WTC11 (cell line): ENCODE measurements at regions not wholly inside any gene's neighbourhood (a gene's known extent, or its start where the extent isn't known, plus 50 kb on each side); places are given as distances from the start of the nearest gene placed in this dataset.

Experiments
- ATAC-seq: fragments of 200-7000 bp; cut with Tn5 transposase; 2 replicates; pipeline ENCODE4 v1.10.0; 2021; ENCODE audit warnings: mild to moderate bottlenecking, moderate library complexity
- CTCF ChIA-PET: fragments of 300-600 bp; sonication (Branson Sonifier 250); formaldehyde crosslinking; loops from one replicate; lab custom pipeline; 2021; ENCODE audit warnings: antibody characterized with exemption; lab: Charles Lee
- POLR2A ChIA-PET: fragments of 350-600 bp; sonication (Branson Sonifier 250); formaldehyde crosslinking; loops from one replicate; lab custom pipeline; 2021; ENCODE audit warnings: antibody characterized with exemption; lab: Charles Lee
- DNase-seq: peaks from one replicate; pipeline ENCODE4 v3.0.0; 2021; ENCODE audit warnings: low spot score
- H3K27ac Mint-ChIP-seq: 2 replicates; pipeline ENCODE4 v1.8.0; 2021; ENCODE audit warnings: mixed read lengths
- H3K27me3 Mint-ChIP-seq: 2 replicates; pipeline ENCODE4 v1.8.0; 2021; ENCODE audit warnings: low read depth, mild to moderate bottlenecking, moderate library complexity, mixed read lengths
- H3K36me3 Mint-ChIP-seq: 2 replicates; pipeline ENCODE4 v1.8.0; 2021; ENCODE audit warnings: mixed read lengths
- H3K4me1 Mint-ChIP-seq: 2 replicates; pipeline ENCODE4 v1.8.0; 2022; ENCODE audit warnings: mixed read lengths
- H3K4me3 Mint-ChIP-seq: 2 replicates; pipeline ENCODE4 v1.8.0; 2021; ENCODE audit warnings: mild to moderate bottlenecking, moderate library complexity, mixed read lengths
- H3K9me3 Mint-ChIP-seq: 2 replicates; pipeline ENCODE4 v1.8.0; 2021; ENCODE audit warnings: mixed read lengths
- CREB1 ChIP-seq: sonication (generic); formaldehyde crosslinking; IDR thresholded peaks from 2 replicates; pipeline ENCODE4 v1.8.0; 2023; ENCODE audit warnings: mild to moderate bottlenecking, missing genetic modification reagents
- EMX1 ChIP-seq: fragments of 250-450 bp; sonication (Bioruptor Pico); IDR thresholded peaks from 2 replicates; pipeline ENCODE4 v1.8.0; 2021; ENCODE audit warnings: mild to moderate bottlenecking
- ETV6 ChIP-seq: sonication (generic); formaldehyde crosslinking; IDR thresholded peaks from 2 replicates; pipeline ENCODE4 v1.8.1; 2022; ENCODE audit warnings: mild to moderate bottlenecking, missing genetic modification reagents
- FOXK1 ChIP-seq: sonication (generic); formaldehyde crosslinking; IDR thresholded peaks from 2 replicates; pipeline ENCODE4 v1.8.0; 2022; ENCODE audit warnings: mild to moderate bottlenecking, moderate library complexity, missing genetic modification reagents
- FOXP1 ChIP-seq: sonication (generic); formaldehyde crosslinking; IDR thresholded peaks from 2 replicates; pipeline ENCODE4 v1.8.0; 2022; ENCODE audit warnings: missing genetic modification reagents, mild to moderate bottlenecking, moderate library complexity, borderline replicate concordance
- IRF2 ChIP-seq: sonication (generic); formaldehyde crosslinking; IDR thresholded peaks from 2 replicates; pipeline ENCODE4 v1.8.0; 2022; ENCODE audit warnings: low read depth, missing genetic modification reagents, borderline replicate concordance
- JUN ChIP-seq: sonication (generic); formaldehyde crosslinking; IDR thresholded peaks from 2 replicates; pipeline ENCODE4 v1.8.0; 2023; ENCODE audit warnings: mild to moderate bottlenecking, missing genetic modification reagents
- NFE2L1 ChIP-seq: sonication (generic); formaldehyde crosslinking; IDR thresholded peaks from 2 replicates; pipeline ENCODE4 v1.8.1; 2023; ENCODE audit warnings: missing genetic modification reagents
- NFYB ChIP-seq: sonication (generic); formaldehyde crosslinking; conservative IDR thresholded peaks from 2 replicates; pipeline ENCODE4 v1.8.0; 2022; ENCODE audit warnings: low read depth, missing genetic modification reagents
- NR3C1 ChIP-seq: sonication (generic); formaldehyde crosslinking; conservative IDR thresholded peaks from 2 replicates; pipeline ENCODE4 v1.8.1; 2023; ENCODE audit warnings: low read depth, mild to moderate bottlenecking, missing genetic modification reagents
- SMAD4 ChIP-seq: sonication (generic); formaldehyde crosslinking; IDR thresholded peaks from 2 replicates; pipeline ENCODE4 v1.8.0; 2022; ENCODE audit warnings: mild to moderate bottlenecking, missing genetic modification reagents
- TEAD4 ChIP-seq: sonication (generic); formaldehyde crosslinking; IDR thresholded peaks from 2 replicates; pipeline ENCODE4 v1.8.0; 2022; ENCODE audit warnings: mild to moderate bottlenecking, missing genetic modification reagents
- ZNF396 ChIP-seq: fragments of 250-450 bp; sonication (Bioruptor Pico); IDR thresholded peaks from 2 replicates; pipeline ENCODE4 v1.8.0; 2021; ENCODE audit warnings: mild to moderate bottlenecking, moderate library complexity, borderline replicate concordance
- ZNF671 ChIP-seq: fragments of 250-450 bp; sonication (Bioruptor Pico); IDR thresholded peaks from 2 replicates; pipeline ENCODE4 v1.8.0; 2021; ENCODE audit warnings: mild to moderate bottlenecking
- TF ChIP-seq, protein P1 (sequence below): sonication (generic); formaldehyde crosslinking; IDR thresholded peaks from 2 replicates; pipeline ENCODE4 v1.8.1; 2022; ENCODE audit warnings: missing genetic modification reagents, borderline replicate concordance
- TF ChIP-seq, protein P2 (sequence below): sonication (generic); formaldehyde crosslinking; IDR thresholded peaks from 2 replicates; pipeline ENCODE4 v1.8.1; 2023; ENCODE audit warnings: mild to moderate bottlenecking, moderate library complexity, missing genetic modification reagents
- TF ChIP-seq, protein P3 (sequence below): sonication (generic); formaldehyde crosslinking; IDR thresholded peaks from 2 replicates; pipeline ENCODE4 v1.8.0; 2022; ENCODE audit warnings: mild to moderate bottlenecking, missing genetic modification reagents
- TF ChIP-seq, protein P4 (sequence below): fragments of 250-450 bp; sonication (Bioruptor Pico); IDR thresholded peaks from 2 replicates; pipeline ENCODE4 v1.8.0; 2021; ENCODE audit warnings: mild to moderate bottlenecking
- TF ChIP-seq, protein P5 (sequence below): sonication (generic); formaldehyde crosslinking; IDR thresholded peaks from 2 replicates; pipeline ENCODE4 v1.8.1; 2022; ENCODE audit warnings: low read depth, mild to moderate bottlenecking, moderate library complexity, missing genetic modification reagents, borderline replicate concordance
- TF ChIP-seq, protein P6 (sequence below): sonication (generic); formaldehyde crosslinking; IDR thresholded peaks from 2 replicates; pipeline ENCODE4 v1.8.1; 2023; ENCODE audit warnings: mild to moderate bottlenecking, missing genetic modification reagents, moderate library complexity
- TF ChIP-seq, protein P7 (sequence below): fragments of 250-450 bp; sonication (Bioruptor Pico); IDR thresholded peaks from 2 replicates; pipeline ENCODE4 v1.9.0; 2021; ENCODE audit warnings: moderate library complexity, mild to moderate bottlenecking, inconsistent platforms, borderline replicate concordance

DNA sequence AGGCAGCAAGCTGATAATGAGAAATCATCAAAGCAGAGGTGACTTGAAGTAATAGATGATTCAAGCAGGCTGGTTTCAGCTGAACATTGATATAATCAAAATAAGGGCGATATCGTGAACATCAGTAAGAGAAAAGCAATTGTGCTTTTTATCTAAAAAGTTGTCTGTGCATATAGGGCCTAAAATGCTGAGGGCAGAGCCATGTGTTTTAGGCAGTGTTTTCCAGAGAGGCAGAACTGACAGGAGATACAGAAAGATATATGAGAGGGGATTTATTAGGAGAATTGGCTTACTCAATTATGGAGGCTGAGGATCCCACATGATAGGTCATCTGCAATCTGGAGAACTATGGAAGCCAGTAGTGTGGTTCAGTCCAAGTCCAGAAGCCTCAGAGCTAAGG is 136.5 kb upstream of the NPY2R start:
- CTCF ChIA-PET = no interaction called here
- TF ChIP-seq SMAD4 (CRISPR knock-in tag) = no peak
- no peak for TF ChIP-seq NR3C1 (CRISPR knock-in tag)
- TF ChIP-seq, protein P1, sequence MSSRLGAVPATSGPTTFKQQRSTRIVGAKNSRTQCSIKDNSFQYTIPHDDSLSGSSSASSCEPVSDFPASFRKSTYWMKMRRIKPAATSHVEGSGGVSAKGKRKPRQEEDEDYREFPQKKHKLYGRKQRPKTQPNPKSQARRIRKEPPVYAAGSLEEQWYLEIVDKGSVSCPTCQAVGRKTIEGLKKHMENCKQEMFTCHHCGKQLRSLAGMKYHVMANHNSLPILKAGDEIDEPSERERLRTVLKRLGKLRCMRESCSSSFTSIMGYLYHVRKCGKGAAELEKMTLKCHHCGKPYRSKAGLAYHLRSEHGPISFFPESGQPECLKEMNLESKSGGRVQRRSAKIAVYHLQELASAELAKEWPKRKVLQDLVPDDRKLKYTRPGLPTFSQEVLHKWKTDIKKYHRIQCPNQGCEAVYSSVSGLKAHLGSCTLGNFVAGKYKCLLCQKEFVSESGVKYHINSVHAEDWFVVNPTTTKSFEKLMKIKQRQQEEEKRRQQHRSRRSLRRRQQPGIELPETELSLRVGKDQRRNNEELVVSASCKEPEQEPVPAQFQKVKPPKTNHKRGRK (CRISPR knock-in tag) = no peak
- TF ChIP-seq, protein P2, sequence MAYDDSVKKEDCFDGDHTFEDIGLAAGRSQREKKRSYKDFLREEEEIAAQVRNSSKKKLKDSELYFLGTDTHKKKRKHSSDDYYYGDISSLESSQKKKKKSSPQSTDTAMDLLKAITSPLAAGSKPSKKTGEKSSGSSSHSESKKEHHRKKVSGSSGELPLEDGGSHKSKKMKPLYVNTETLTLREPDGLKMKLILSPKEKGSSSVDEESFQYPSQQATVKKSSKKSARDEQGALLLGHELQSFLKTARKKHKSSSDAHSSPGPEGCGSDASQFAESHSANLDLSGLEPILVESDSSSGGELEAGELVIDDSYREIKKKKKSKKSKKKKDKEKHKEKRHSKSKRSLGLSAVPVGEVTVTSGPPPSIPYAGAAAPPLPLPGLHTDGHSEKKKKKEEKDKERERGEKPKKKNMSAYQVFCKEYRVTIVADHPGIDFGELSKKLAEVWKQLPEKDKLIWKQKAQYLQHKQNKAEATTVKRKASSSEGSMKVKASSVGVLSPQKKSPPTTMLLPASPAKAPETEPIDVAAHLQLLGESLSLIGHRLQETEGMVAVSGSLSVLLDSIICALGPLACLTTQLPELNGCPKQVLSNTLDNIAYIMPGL (CRISPR knock-in tag) = no peak
- TF ChIP-seq ETV6 (CRISPR knock-in tag) = no peak
- TF ChIP-seq, protein P3, sequence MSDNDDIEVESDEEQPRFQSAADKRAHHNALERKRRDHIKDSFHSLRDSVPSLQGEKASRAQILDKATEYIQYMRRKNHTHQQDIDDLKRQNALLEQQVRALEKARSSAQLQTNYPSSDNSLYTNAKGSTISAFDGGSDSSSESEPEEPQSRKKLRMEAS (CRISPR knock-in tag) = no peak
- TF ChIP-seq FOXP1 (CRISPR knock-in tag) = no peak
- TF ChIP-seq NFE2L1 (CRISPR knock-in tag) = no peak
- TF ChIP-seq TEAD4 (CRISPR knock-in tag) = no peak
- no peak for TF ChIP-seq CREB1 (CRISPR knock-in tag)
- TF ChIP-seq, protein P4, sequence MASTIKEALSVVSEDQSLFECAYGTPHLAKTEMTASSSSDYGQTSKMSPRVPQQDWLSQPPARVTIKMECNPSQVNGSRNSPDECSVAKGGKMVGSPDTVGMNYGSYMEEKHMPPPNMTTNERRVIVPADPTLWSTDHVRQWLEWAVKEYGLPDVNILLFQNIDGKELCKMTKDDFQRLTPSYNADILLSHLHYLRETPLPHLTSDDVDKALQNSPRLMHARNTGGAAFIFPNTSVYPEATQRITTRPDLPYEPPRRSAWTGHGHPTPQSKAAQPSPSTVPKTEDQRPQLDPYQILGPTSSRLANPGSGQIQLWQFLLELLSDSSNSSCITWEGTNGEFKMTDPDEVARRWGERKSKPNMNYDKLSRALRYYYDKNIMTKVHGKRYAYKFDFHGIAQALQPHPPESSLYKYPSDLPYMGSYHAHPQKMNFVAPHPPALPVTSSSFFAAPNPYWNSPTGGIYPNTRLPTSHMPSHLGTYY (CRISPR knock-in tag) = no peak
- no peak for TF ChIP-seq JUN (CRISPR knock-in tag)
- TF ChIP-seq EMX1 (CRISPR knock-in tag) = no peak
- TF ChIP-seq, protein P5, sequence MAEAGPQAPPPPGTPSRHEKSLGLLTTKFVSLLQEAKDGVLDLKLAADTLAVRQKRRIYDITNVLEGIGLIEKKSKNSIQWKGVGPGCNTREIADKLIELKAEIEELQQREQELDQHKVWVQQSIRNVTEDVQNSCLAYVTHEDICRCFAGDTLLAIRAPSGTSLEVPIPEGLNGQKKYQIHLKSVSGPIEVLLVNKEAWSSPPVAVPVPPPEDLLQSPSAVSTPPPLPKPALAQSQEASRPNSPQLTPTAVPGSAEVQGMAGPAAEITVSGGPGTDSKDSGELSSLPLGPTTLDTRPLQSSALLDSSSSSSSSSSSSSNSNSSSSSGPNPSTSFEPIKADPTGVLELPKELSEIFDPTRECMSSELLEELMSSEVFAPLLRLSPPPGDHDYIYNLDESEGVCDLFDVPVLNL (CRISPR knock-in tag) = no peak
- no peak for TF ChIP-seq NFYB (CRISPR knock-in tag)
- no peak for TF ChIP-seq ZNF396 (CRISPR knock-in tag)
- no peak overlapping the region for H3K4me3 Mint-ChIP-seq
- ATAC-seq = no peak
- no peaks in the 10 kb centered on the region; the same call in 1 of the 2 replicates for H3K27me3 Mint-ChIP-seq
- no peaks in the 10 kb centered on the region for H3K36me3 Mint-ChIP-seq
- H3K27ac Mint-ChIP-seq = no peak overlapping the region
- peaks cover 5% of the 10 kb centered on the region; the same call in 1 of the 2 replicates for H3K9me3 Mint-ChIP-seq
- POLR2A ChIA-PET = no interaction called here
- H3K4me1 Mint-ChIP-seq = no peaks in the 10 kb centered on the region
- DNase-seq = no peak

DNA sequence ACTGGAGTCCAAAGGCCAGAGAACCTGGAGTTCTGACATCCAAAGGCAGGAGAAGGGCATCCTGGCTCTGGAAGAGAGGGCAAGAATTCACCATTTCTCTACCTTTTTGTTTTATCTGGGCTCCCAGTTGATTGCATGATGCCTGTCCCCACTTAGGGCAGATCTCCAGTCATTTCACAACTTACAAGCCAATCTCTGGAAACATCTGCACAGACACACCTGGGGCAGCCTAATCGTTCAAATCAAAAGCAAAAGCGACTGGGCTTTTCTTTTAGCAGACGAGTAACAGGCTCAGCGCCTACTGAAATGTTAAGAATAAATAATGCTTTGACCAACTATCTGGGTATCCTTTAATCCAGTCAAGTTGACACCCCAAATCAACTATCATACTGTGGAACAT is 136.0 kb upstream of the NPY2R start:
- ATAC-seq (no peak), DNase-seq (no peak)
- Mint-ChIP-seq H3K4me3 (no peak overlapping the region), H3K36me3 (no peaks in the 10 kb centered on the region), H3K9me3 (peaks cover 5% of the 10 kb centered on the region; the same call in 1 of the 2 replicates), H3K4me1 (no peaks in the 10 kb centered on the region), H3K27ac (no peak overlapping the region), H3K27me3 (no peaks in the 10 kb centered on the region; the same call in 1 of the 2 replicates)
- TF ChIP-seq IRF2 = no peak
- TF ChIP-seq FOXK1 (CRISPR knock-in tag) = no peak
- TF ChIP-seq ZNF671 (CRISPR knock-in tag) = no peak
- TF ChIP-seq, protein P6, sequence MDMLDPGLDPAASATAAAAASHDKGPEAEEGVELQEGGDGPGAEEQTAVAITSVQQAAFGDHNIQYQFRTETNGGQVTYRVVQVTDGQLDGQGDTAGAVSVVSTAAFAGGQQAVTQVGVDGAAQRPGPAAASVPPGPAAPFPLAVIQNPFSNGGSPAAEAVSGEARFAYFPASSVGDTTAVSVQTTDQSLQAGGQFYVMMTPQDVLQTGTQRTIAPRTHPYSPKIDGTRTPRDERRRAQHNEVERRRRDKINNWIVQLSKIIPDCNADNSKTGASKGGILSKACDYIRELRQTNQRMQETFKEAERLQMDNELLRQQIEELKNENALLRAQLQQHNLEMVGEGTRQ (CRISPR knock-in tag) = no peak
- TF ChIP-seq, protein P7, sequence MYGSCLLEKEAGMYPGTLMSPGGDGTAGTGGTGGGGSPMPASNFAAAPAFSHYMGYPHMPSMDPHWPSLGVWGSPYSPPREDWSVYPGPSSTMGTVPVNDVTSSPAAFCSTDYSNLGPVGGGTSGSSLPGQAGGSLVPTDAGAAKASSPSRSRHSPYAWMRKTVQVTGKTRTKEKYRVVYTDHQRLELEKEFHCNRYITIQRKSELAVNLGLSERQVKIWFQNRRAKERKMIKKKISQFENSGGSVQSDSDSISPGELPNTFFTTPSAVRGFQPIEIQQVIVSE = no peak
- ChIA-PET POLR2A (no interaction called here), CTCF (no interaction called here)
